HG03066 (cell line): ENCODE measurements at regions not wholly inside any gene's neighbourhood (a gene's known extent, or its start where the extent isn't known, plus 50 kb on each side); places are given as distances from the start of the nearest gene placed in this dataset.

Source experiments
- ATAC-seq: cut with Tn5 transposase; IDR thresholded peaks from one replicate; pipeline ENCODE4 v1.9.1; 2021; ENCODE audit warnings: low read depth; ENCODE audit not compliant: unreplicated experiment

DNA sequence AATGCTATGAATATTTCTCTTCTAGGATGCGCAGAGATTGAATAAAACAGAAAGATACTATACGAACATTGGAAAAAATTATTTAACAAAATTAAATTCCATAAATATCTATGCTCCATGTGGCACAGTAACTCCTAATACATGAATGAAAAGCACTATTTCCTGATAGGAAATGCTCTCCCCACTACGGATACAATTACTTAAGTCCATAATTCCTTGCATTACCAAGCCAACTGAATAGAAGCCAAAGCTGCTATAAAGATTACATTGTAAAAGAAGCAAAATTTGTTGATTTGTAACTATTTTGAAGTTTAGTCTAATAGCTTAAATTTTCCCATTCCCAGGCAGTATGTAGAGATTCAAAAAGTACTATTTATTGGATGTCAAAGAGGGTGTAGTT is 61.8 kb upstream of the SNX2 start:
- ATAC-seq: no peak

DNA sequence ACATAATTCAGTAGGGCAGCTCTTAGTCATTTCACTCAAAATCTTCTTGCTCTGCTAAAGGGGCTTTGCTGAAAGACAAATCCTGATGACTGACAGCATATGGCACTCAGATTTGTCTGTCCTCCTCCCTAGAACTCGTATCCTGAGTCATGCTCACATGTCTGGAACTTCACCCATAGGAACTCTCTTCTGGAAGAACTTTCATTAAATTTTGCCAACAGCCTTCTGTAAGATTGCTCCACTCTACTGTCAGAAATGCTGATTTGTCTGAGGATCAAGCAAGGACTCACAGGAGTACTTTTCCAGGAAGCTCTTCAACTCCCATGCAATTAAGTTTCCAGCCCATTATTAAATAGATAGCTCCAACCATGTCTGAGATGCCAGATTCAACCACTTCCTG is 59.8 kb upstream of the SNX2 start:
- no peak for ATAC-seq

DNA sequence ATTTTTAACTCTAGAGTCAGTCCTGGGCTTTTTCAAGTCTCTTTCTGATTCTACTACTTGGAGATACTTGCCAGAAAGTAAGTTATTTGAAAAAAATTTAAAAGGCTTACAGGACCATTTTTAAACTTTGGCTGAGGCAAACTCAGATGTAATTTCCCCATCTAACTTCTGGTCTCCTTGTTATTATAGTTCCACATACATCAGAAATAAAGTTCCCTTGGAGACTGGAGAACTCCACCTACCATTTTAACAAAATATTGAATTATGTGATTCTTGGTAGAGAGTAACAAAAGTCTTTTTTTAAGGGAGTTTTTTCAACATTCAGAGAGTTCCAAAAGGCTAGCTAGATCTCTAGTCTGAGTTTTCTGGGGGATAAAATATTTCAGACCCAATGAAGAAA is 56.3 kb upstream of the SNX2 start:
- ATAC-seq: no peak

DNA sequence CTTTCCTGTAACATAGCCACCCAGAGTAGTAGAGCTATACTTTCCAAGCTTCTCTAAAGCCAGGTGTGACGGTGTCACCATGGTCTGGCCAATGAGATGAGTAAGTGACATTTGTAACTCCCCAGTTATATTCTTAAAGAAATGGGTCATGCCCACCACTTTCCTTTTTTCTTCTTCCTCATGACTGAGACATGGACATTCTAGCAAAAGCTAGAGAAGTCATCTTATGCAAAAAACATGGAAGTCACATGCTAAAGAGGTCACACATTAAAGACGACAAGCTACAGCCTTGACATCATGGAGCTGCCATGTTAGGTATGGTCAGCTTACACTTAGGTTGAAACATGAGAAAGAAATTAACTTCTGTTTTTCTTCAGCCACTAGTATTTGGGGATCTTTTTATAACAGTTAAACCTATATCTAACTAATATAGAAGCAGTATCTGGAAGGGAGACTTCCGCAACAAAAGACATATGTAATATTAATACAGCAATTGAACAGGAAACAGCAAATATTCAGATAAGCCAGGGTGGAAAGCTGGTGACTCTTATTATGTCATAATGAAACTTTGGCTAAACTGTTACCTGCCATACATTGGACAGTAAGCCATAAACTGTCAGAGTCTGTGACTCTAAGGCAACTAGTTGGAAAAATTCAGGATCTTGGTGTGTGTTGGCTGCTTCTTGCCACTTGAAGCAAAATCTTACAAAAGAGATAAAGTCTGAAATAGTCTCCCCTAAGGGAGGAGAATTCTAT is 54.7 kb upstream of the SNX2 start:
- no peak for ATAC-seq

DNA sequence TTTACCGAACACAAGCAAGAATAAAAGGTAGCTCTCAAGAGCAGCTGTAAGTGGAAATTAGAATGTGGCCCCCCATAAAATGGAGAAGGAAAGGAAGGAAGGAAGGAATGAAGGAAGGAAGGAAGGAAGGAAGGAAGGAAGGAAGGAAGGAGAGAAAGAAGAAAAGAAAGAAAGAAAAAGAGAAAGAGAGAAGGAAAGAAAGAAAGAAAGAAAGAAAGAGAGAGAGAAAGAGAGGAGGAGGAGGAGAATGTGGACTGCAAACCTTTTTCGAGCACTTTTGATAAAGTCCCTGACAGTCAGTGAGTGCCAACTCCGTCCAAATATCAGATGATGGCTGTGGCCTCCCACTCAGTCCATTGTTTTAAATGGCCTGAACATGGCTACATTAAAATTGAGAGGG is 53.8 kb upstream of the SNX2 start:
- no peak for ATAC-seq

DNA sequence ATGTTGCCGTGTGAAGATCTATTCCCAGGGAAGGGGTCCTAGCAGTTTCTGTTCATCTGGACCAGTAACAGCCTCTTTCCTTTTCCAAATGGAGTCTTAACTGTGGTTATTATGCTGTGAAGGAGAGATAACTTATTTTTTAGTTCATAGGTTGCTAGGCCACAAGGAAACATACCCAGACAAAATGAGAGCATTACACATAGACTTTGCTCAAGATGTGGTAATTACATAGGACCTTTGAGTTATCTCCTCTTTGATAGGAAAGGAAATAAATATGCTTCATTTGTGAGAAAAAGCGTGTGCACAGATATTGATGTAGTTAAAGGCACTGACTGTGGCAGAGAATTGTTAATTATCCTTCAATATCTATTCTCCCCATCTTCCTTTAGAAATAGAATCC is 52.5 kb upstream of the SNX2 start:
- ATAC-seq: no peak

DNA sequence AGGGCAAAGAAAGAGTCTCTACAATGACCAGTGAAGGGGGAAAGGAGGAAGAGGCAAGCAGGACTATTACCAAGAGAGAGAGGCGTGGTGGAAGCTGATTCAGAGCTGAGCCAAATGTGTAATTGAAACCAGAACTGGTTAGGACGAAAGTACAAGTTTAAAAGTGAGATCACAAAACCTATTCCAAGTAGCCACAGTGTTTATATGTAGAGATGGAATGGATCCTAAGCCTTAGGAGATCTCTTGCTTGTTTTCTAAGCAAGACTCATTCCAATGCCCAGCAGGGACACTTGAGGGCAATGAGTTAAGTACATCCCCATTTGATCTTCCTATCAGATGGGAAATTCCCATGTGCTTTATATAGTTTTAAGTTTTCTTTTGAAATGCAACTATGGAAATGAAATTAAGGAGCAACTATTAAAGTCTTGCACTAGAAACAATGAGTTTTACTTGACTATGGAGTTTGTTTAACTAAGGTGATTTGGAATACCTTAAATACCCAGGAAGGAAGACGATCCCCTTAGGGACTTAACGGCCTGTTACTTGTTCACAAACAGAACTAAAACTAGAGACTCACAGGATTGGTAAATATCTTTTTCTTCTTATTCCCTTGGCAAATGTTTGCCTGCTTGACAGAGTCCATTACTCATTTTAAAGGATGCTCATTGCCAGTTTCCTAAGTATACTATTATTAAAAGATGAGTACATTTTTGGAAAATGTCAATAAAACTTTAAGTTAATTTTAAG is 51.1 kb upstream of the SNX2 start:
- ATAC-seq: peak; percentile 87
